ENCODE measurements at regions not wholly inside any gene's neighbourhood (a gene's known extent, or its start where the extent isn't known, plus 50 kb on each side); places are given as distances from the start of the nearest gene placed in this dataset.

- Histone ChIP-seq H3K4me1 (ENCODE audit: control insufficient read depth, extremely low read depth, insufficient read depth, low read length) (peaks cover 19% of the 10 kb centered on the region), H2AFZ (ENCODE audit: low read depth, low read length) (no peak overlapping the region), H3K9me3 (replicated peaks; ENCODE audit: control insufficient read depth, insufficient read depth, low read length) (no peaks in the 10 kb centered on the region), H3K36me3 (ENCODE audit: control insufficient read depth in 2 of 2, extremely low read depth in 1 of 2, insufficient read depth in 2 of 2, low read length in 2 of 2) (no peaks in the 10 kb centered on the region), H3K4me2 (ENCODE audit: insufficient read depth, low read length) (no peak overlapping the region), H3K4me3 (replicated peaks in 1 of 3; ENCODE audit: insufficient read depth in 1 of 3, low read depth in 1 of 3, low read length in 3 of 3) (no peak overlapping the region), H3K27me3 (ENCODE audit: control insufficient read depth in 2 of 2, insufficient read depth in 2 of 2, low read length in 2 of 2) (no peaks in the 10 kb centered on the region), H3K9ac (replicated peaks; ENCODE audit: extremely low read depth, insufficient read depth, low read length) (no peak overlapping the region), H3K27ac (ENCODE audit: insufficient read depth, low read depth, low read length) (no peak overlapping the region), H3K9me1 (replicated peaks; ENCODE audit: control insufficient read depth, extremely low read depth, insufficient read depth, low read length) (no peaks in the 10 kb centered on the region), H4K20me1 (replicated peaks; ENCODE audit: control insufficient read depth, extremely low read depth, insufficient read depth, low read length) (no peaks in the 10 kb centered on the region), H3K79me2 (ENCODE audit: control insufficient read depth, insufficient read depth, low read length) (no peaks in the 10 kb centered on the region)
- TF ChIP-seq POLR2AphosphoS5 (IDR thresholded peaks at IDR 0.05; ENCODE audit: insufficient read depth, low read depth, low read length) (no peak), GATA2 (IDR thresholded peaks at IDR 0.05; ENCODE audit: insufficient read depth, insufficient read length, low read depth, low read length) (no peak), JUN (IDR thresholded peaks at IDR 0.05; ENCODE audit: borderline replicate concordance, insufficient read depth, insufficient read length, low read depth) (no peak), MYC (IDR thresholded peaks at IDR 0.05; ENCODE audit: low read depth, low read length) (no peak), CTCF (IDR thresholded peaks at IDR 0.05; ENCODE audit: extremely low read depth in 1 of 2, insufficient read depth in 1 of 2, low read depth in 1 of 2, low read length in 2 of 2) (no peak), EZH2 (IDR thresholded peaks at IDR 0.05; ENCODE audit: borderline replicate concordance, low read depth, low read length, severe bottlenecking) (no peak), POLR2A (IDR thresholded peaks at IDR 0.05; ENCODE audit: low read depth, low read length) (no peak), MAX (IDR thresholded peaks at IDR 0.05; ENCODE audit: insufficient read depth, insufficient read length) (no peak), FOS (IDR thresholded peaks at IDR 0.05; ENCODE audit: borderline replicate concordance, insufficient read depth, low read length) (no peak)
- BruUV-seq (replicated peaks), result no TSS peak
- DNase-seq (ENCODE audit: low read depth, low spot score) (no peak), FAIRE-seq (no peak)
- ChIA-PET CTCF (no interaction called here), POLR2A (no interaction called here)
- intact Hi-C loops (cut with micrococcal nuclease), result no loop called here
- dilution Hi-C loops (cut with MboI; ENCODE audit: extremely low pct_ligation_motif_present, low sequenced_read_pairs), result no loop called here
Observed at GRCh38 chr9:78930281-78930680, 633.4 kb downstream of the PSAT1 start.
